GM23338 (cell line): ENCODE measurements at regions not wholly inside any gene's neighbourhood (a gene's known extent, or its start where the extent isn't known, plus 50 kb on each side); places are given as distances from the start of the nearest gene placed in this dataset.

Experiments used
- ATAC-seq: fragments of 200-7000 bp; cut with Tn5 transposase; 3 replicates; pipeline ENCODE4 v1.9.1; 2020
- DNase-seq: peaks from one replicate; pipeline ENCODE4 v3.0.0-alpha.2; 2015; ENCODE audit warnings: low spot score
- H2AFZ ChIP-seq: fragments of 200-600 bp; sonication (generic); 2 replicates; pipeline ENCODE4 v1.8.0; 2016; ENCODE audit warnings: antibody characterized with exemption, mild to moderate bottlenecking, moderate library complexity
- H3F3A ChIP-seq: fragments of 200-600 bp; sonication (generic); replicated peaks from 2 replicates; pipeline ENCODE4 v1.8.0; 2017; ENCODE audit warnings: antibody characterized with exemption, mixed run types, low read depth
- H3K27ac ChIP-seq: fragments of 200-600 bp; sonication (generic); 2 replicates; pipeline ENCODE4 v1.6.1; 2016; ENCODE audit warnings: low read depth
- H3K27me3 ChIP-seq: fragments of 200-600 bp; sonication (generic); 2 replicates; pipeline ENCODE4 v1.8.0; 2016; ENCODE audit warnings: mild to moderate bottlenecking, mixed run types, moderate library complexity; ENCODE audit not compliant: insufficient read depth
- H3K36me3 ChIP-seq: fragments of 200-600 bp; sonication (generic); 2 replicates; pipeline ENCODE4 v1.8.0; 2016; ENCODE audit warnings: mild to moderate bottlenecking; ENCODE audit not compliant: insufficient read depth
- H3K4me1 ChIP-seq: fragments of 200-600 bp; sonication (generic); 2 replicates; pipeline ENCODE4 v1.8.0; 2016; ENCODE audit warnings: mild to moderate bottlenecking, moderate library complexity; ENCODE audit not compliant: insufficient read depth
- H3K4me2 ChIP-seq: fragments of 200-600 bp; sonication (generic); 2 replicates; pipeline ENCODE4 v1.7.1; 2017; ENCODE audit warnings: mixed run types
- H3K4me3 ChIP-seq: fragments of 200-600 bp; sonication (generic); 2 replicates; pipeline ENCODE4 v1.6.1; 2016; ENCODE audit warnings: mixed run types
- H3K79me2 ChIP-seq: fragments of 200-600 bp; sonication (generic); replicated peaks from 2 replicates; pipeline ENCODE4 v1.8.0; 2017; ENCODE audit warnings: mild to moderate bottlenecking; ENCODE audit not compliant: insufficient read depth
- H3K9me2 ChIP-seq: fragments of 200-600 bp; sonication (generic); 2 replicates; pipeline ENCODE4 v1.8.0; 2017; ENCODE audit not compliant: insufficient read depth
- H4K20me1 ChIP-seq: fragments of 200-600 bp; sonication (generic); replicated peaks from 2 replicates; pipeline ENCODE4 v1.8.0; 2017; ENCODE audit warnings: mild to moderate bottlenecking; ENCODE audit not compliant: insufficient read depth
- H3K27ac Mint-ChIP-seq: 2 replicates; pipeline ENCODE4 v1.8.0; 2020; ENCODE audit warnings: inconsistent platforms, mild to moderate bottlenecking, moderate library complexity, mixed read lengths
- H3K27me3 Mint-ChIP-seq: 3 replicates; pipeline ENCODE4 v1.8.0; 2022; ENCODE audit warnings: low read depth, mild to moderate bottlenecking, moderate library complexity, mixed read lengths, inconsistent platforms; ENCODE audit not compliant: insufficient read depth, poor library complexity
- H3K36me3 Mint-ChIP-seq: 3 replicates; pipeline ENCODE4 v1.8.0; 2021; ENCODE audit warnings: low read depth, mild to moderate bottlenecking, inconsistent platforms, moderate library complexity, mixed read lengths
- H3K4me1 Mint-ChIP-seq: 3 replicates; pipeline ENCODE4 v1.8.0; 2020; ENCODE audit warnings: mild to moderate bottlenecking, inconsistent platforms, mixed read lengths
- H3K4me3 Mint-ChIP-seq: 3 replicates; pipeline ENCODE4 v1.8.0; 2021; ENCODE audit warnings: moderate library complexity, mild to moderate bottlenecking, inconsistent platforms, mixed read lengths
- H3K9me3 Mint-ChIP-seq: 3 replicates; pipeline ENCODE4 v1.8.0; 2020; ENCODE audit warnings: moderate library complexity, mild to moderate bottlenecking, inconsistent platforms, mixed read lengths
- CREB1 ChIP-seq: fragments of 250-450 bp; sonication (Bioruptor Pico); IDR thresholded peaks from 2 replicates; pipeline ENCODE4 v1.5.0; 2020; ENCODE audit warnings: low read depth, mild to moderate bottlenecking, moderate library complexity
- EZH2 ChIP-seq: fragments of 200-600 bp; sonication (generic); IDR thresholded peaks from one replicate; pipeline ENCODE4 v1.8.0; 2017; ENCODE audit warnings: antibody characterized with exemption, mild to moderate bottlenecking, low read depth; ENCODE audit not compliant: unreplicated experiment
- EZH2phosphoT487 ChIP-seq: fragments of 200-600 bp; sonication (generic); IDR thresholded peaks from one replicate; pipeline ENCODE4 v1.8.1; 2018; ENCODE audit warnings: antibody characterized with exemption; ENCODE audit not compliant: unreplicated experiment
- JUNB ChIP-seq: IDR thresholded peaks from one replicate; pipeline ENCODE4 v1.6.1; 2016; ENCODE audit warnings: antibody characterized with exemption; ENCODE audit not compliant: unreplicated experiment
- NANOG ChIP-seq: IDR thresholded peaks from 2 replicates; pipeline ENCODE4 v1.6.1; 2016; ENCODE audit warnings: antibody characterized with exemption, borderline replicate concordance
- ZNF331 ChIP-seq: fragments of 250-450 bp; sonication (Bioruptor Pico); IDR thresholded peaks from 2 replicates; pipeline ENCODE4 v1.5.0; 2020; ENCODE audit warnings: low read depth, mild to moderate bottlenecking, moderate library complexity
- ZNF462 ChIP-seq: fragments of 250-450 bp; sonication (Bioruptor Pico); IDR thresholded peaks from 2 replicates; pipeline ENCODE4 v1.5.0; 2020; ENCODE audit warnings: mild to moderate bottlenecking, moderate library complexity

GRCh38 chr2:220880623-220881596 lies 691.2 kb downstream of the EPHA4 start:
- H3K4me1 Mint-ChIP-seq = no peaks in the 10 kb centered on the region
- DNase-seq = no peak
- Histone ChIP-seq H3K9me2 (0 out of 2 replicates have a peak, but pooled peaks cover 13% of the 10 kb centered on the region), H3K4me1 (no peaks in the 10 kb centered on the region), H3K36me3 (no peaks in the 10 kb centered on the region), H3K79me2 (no peaks in the 10 kb centered on the region), H3K4me2 (no peak overlapping the region), H3K4me3 (no peak overlapping the region), H4K20me1 (no peaks in the 10 kb centered on the region), H3F3A (no peaks in the 10 kb centered on the region), H3K27me3 (no peaks in the 10 kb centered on the region), H3K27ac (no peak overlapping the region), H2AFZ (no peak overlapping the region)
- no peaks in the 10 kb centered on the region for H3K9me3 Mint-ChIP-seq
- no peak for ATAC-seq
- no peak overlapping the region for H3K27ac Mint-ChIP-seq
- no peaks in the 10 kb centered on the region for H3K27me3 Mint-ChIP-seq
- no peak overlapping the region for H3K4me3 Mint-ChIP-seq
- TF ChIP-seq EZH2phosphoT487 = no peak
- no peak for TF ChIP-seq ZNF462 (CRISPR knock-in tag)
- TF ChIP-seq JUNB = no peak
- TF ChIP-seq CREB1 (CRISPR knock-in tag) = no peak
- no peaks in the 10 kb centered on the region for H3K36me3 Mint-ChIP-seq

- H3K4me2 ChIP-seq = no peak overlapping the region
- H2AFZ ChIP-seq = no peak overlapping the region
- H3K4me1 ChIP-seq = 0 out of 2 replicates have a peak, but pooled peaks cover 4% of the 10 kb centered on the region
- DNase-seq (no peak), ATAC-seq (no peak)
- Mint-ChIP-seq H3K4me1 (peaks cover 13% of the 10 kb centered on the region), H3K4me3 (no peak overlapping the region), H3K9me3 (no peaks in the 10 kb centered on the region), H3K27ac (no peak overlapping the region), H3K27me3 (no peaks in the 10 kb centered on the region), H3K36me3 (no peaks in the 10 kb centered on the region)
- H4K20me1 ChIP-seq = no peaks in the 10 kb centered on the region
- no peaks in the 10 kb centered on the region for H3K79me2 ChIP-seq
- no peaks in the 10 kb centered on the region for H3F3A ChIP-seq
- H3K4me3 ChIP-seq = no peak overlapping the region
- H3K27ac ChIP-seq = no peak overlapping the region
- H3K27me3 ChIP-seq = no peaks in the 10 kb centered on the region
- H3K36me3 ChIP-seq = no peaks in the 10 kb centered on the region
- H3K9me2 ChIP-seq = 0 out of 2 replicates have a peak, but pooled peaks cover 8% of the 10 kb centered on the region
- TF ChIP-seq EZH2 (no peak), ZNF331 (CRISPR knock-in tag) (no peak), CREB1 (CRISPR knock-in tag) (no peak), NANOG (no peak)
These were observed 689.6 kb downstream of the EPHA4 start for GRCh38 chr2:220882507-220882906.
